ENCODE measurements at regions not wholly inside any gene's neighbourhood (a gene's known extent, or its start where the extent isn't known, plus 50 kb on each side); places are given as distances from the start of the nearest gene placed in this dataset.

DNA sequence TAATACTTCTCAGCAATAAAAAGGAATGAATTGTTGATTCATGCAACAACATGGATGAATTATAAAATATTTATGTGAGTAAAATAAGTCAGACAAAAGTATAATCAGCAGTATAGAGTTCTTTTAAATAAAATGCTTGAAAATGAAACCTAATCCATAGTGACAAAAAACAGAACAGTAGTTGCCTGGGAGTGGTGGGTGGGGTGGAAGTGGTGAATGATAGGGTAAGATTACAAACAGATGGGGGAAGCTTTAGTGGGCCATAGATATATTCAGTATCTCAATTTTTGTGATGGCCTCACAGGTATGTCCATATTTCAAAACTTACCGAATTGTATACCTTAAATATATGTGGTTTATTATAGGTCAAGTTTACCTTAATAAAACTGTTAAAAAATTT lies 124.9 kb upstream of the UBL3 start:
- TF ChIP-seq, protein P1, sequence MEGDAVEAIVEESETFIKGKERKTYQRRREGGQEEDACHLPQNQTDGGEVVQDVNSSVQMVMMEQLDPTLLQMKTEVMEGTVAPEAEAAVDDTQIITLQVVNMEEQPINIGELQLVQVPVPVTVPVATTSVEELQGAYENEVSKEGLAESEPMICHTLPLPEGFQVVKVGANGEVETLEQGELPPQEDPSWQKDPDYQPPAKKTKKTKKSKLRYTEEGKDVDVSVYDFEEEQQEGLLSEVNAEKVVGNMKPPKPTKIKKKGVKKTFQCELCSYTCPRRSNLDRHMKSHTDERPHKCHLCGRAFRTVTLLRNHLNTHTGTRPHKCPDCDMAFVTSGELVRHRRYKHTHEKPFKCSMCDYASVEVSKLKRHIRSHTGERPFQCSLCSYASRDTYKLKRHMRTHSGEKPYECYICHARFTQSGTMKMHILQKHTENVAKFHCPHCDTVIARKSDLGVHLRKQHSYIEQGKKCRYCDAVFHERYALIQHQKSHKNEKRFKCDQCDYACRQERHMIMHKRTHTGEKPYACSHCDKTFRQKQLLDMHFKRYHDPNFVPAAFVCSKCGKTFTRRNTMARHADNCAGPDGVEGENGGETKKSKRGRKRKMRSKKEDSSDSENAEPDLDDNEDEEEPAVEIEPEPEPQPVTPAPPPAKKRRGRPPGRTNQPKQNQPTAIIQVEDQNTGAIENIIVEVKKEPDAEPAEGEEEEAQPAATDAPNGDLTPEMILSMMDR (IDR thresholded peaks at IDR 0.05), result no peak
- TF ChIP-seq POLR2AphosphoS5 (IDR thresholded peaks at IDR 0.05; ENCODE audit: low read depth, low read length) (no peak), SIN3A (IDR thresholded peaks at IDR 0.05; ENCODE audit: borderline replicate concordance, insufficient read depth, low read depth, low read length) (no peak)
- TF ChIP-seq, protein P2, sequence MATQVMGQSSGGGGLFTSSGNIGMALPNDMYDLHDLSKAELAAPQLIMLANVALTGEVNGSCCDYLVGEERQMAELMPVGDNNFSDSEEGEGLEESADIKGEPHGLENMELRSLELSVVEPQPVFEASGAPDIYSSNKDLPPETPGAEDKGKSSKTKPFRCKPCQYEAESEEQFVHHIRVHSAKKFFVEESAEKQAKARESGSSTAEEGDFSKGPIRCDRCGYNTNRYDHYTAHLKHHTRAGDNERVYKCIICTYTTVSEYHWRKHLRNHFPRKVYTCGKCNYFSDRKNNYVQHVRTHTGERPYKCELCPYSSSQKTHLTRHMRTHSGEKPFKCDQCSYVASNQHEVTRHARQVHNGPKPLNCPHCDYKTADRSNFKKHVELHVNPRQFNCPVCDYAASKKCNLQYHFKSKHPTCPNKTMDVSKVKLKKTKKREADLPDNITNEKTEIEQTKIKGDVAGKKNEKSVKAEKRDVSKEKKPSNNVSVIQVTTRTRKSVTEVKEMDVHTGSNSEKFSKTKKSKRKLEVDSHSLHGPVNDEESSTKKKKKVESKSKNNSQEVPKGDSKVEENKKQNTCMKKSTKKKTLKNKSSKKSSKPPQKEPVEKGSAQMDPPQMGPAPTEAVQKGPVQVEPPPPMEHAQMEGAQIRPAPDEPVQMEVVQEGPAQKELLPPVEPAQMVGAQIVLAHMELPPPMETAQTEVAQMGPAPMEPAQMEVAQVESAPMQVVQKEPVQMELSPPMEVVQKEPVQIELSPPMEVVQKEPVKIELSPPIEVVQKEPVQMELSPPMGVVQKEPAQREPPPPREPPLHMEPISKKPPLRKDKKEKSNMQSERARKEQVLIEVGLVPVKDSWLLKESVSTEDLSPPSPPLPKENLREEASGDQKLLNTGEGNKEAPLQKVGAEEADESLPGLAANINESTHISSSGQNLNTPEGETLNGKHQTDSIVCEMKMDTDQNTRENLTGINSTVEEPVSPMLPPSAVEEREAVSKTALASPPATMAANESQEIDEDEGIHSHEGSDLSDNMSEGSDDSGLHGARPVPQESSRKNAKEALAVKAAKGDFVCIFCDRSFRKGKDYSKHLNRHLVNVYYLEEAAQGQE (IDR thresholded peaks at IDR 0.05; ENCODE audit: insufficient read depth in 1 of 2, low read depth in 2 of 2, low read length in 1 of 2), result no peak
